ENCODE measurements at regions not wholly inside any gene's neighbourhood (a gene's known extent, or its start where the extent isn't known, plus 50 kb on each side); places are given as distances from the start of the nearest gene placed in this dataset.

DNA sequence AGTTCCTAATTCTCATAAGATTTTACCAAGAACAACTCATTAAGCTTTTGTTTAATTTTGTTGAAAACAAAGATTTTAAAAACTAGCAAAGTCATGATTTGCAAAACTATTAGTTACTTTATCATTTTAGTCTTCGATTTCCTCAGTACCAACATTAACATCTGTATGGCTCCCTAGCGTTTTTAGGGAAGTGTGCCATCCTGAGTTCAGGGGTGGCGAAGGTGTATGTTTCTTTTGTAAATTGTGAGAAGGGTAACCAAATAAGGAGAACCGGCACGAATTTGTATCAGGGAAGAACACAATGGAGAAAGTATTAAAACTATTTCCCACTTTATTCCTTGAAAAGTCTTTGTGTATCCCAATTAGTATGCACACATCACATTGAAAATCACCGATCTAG is 419.9 kb downstream of the DSC3 start:
- TF ChIP-seq, protein P1, sequence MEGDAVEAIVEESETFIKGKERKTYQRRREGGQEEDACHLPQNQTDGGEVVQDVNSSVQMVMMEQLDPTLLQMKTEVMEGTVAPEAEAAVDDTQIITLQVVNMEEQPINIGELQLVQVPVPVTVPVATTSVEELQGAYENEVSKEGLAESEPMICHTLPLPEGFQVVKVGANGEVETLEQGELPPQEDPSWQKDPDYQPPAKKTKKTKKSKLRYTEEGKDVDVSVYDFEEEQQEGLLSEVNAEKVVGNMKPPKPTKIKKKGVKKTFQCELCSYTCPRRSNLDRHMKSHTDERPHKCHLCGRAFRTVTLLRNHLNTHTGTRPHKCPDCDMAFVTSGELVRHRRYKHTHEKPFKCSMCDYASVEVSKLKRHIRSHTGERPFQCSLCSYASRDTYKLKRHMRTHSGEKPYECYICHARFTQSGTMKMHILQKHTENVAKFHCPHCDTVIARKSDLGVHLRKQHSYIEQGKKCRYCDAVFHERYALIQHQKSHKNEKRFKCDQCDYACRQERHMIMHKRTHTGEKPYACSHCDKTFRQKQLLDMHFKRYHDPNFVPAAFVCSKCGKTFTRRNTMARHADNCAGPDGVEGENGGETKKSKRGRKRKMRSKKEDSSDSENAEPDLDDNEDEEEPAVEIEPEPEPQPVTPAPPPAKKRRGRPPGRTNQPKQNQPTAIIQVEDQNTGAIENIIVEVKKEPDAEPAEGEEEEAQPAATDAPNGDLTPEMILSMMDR (IDR thresholded peaks at IDR 0.05; ENCODE audit: control extremely low read depth in 1 of 3, insufficient read depth in 1 of 3, low read depth in 1 of 3, low read length in 3 of 3): no peak
- TF ChIP-seq POLR2A (IDR thresholded peaks at IDR 0.05; ENCODE audit: control extremely low read depth in 1 of 2, low read depth in 2 of 2, low read length in 2 of 2) (no peak), JUN (IDR thresholded peaks at IDR 0.05; ENCODE audit: low read depth, low read length) (no peak), TEAD4 (IDR thresholded peaks at IDR 0.05; ENCODE audit: low read depth, low read length) (no peak), SP1 (IDR thresholded peaks at IDR 0.05; ENCODE audit: low read depth, low read length) (no peak), CBX5 (IDR thresholded peaks at IDR 0.05; ENCODE audit: low read depth, low read length) (no peak), MAX (IDR thresholded peaks at IDR 0.05) (no peak), SRF (IDR thresholded peaks at IDR 0.05; ENCODE audit: low read depth, low read length) (no peak), CTBP2 (IDR thresholded peaks at IDR 0.05; ENCODE audit: borderline replicate concordance, insufficient read depth, insufficient read length, low read length) (no peak), ZNF274 (IDR thresholded peaks at IDR 0.05; ENCODE audit: borderline replicate concordance, extremely low read depth, low read length) (no peak), ASH2L (IDR thresholded peaks at IDR 0.05; ENCODE audit: low read length) (no peak), ATF2 (IDR thresholded peaks at IDR 0.05; ENCODE audit: low read length) (no peak), YY1 (IDR thresholded peaks at IDR 0.05; ENCODE audit: low read depth, low read length) (no peak), CEBPB (IDR thresholded peaks at IDR 0.05; ENCODE audit: low read depth, low read length) (no peak)
